Left ventricle myocardium inferior (tissue), 1 donor: ENCODE measurements at regions not wholly inside any gene's neighbourhood (a gene's known extent, or its start where the extent isn't known, plus 50 kb on each side); places are given as distances from the start of the nearest gene placed in this dataset.

Source experiments
- DNase-seq: peaks from one replicate; pipeline ENCODE4 v3.0.0-alpha.2; 2020
- H3K27ac ChIP-seq: fragments of 200-600 bp; replicated peaks from 2 replicates; pipeline ENCODE4 v1.8.0; 2021
- H3K27me3 ChIP-seq: fragments of 200-600 bp; 2 replicates; pipeline ENCODE4 v1.8.0; 2021; ENCODE audit warnings: low read depth
- H3K36me3 ChIP-seq: fragments of 200-600 bp; 2 replicates; pipeline ENCODE4 v1.8.0; 2021
- H3K4me1 ChIP-seq: fragments of 200-600 bp; 2 replicates; pipeline ENCODE4 v1.8.0; 2021
- H3K4me3 ChIP-seq: fragments of 200-600 bp; 2 replicates; pipeline ENCODE4 v1.8.0; 2021; ENCODE audit warnings: mild to moderate bottlenecking, moderate library complexity
- H3K9me3 ChIP-seq: fragments of 200-600 bp; replicated peaks from 2 replicates; pipeline ENCODE4 v1.8.0; 2021
- intact Hi-C: fragments of 100-400 bp; cut with micrococcal nuclease; formaldehyde crosslinking; loops from one replicate; pipeline ENCODE4 v1.11.0; 2022
- TF ChIP-seq, protein P1 (sequence below): fragments of 200-600 bp; IDR thresholded peaks from 2 replicates; pipeline ENCODE4 v1.8.0; 2021; ENCODE audit warnings: antibody characterized with exemption, mild to moderate bottlenecking, borderline replicate concordance
- donor health status: DM: no; HTN: yes; CAD: no; lungs with severe emphysema.

DNA sequence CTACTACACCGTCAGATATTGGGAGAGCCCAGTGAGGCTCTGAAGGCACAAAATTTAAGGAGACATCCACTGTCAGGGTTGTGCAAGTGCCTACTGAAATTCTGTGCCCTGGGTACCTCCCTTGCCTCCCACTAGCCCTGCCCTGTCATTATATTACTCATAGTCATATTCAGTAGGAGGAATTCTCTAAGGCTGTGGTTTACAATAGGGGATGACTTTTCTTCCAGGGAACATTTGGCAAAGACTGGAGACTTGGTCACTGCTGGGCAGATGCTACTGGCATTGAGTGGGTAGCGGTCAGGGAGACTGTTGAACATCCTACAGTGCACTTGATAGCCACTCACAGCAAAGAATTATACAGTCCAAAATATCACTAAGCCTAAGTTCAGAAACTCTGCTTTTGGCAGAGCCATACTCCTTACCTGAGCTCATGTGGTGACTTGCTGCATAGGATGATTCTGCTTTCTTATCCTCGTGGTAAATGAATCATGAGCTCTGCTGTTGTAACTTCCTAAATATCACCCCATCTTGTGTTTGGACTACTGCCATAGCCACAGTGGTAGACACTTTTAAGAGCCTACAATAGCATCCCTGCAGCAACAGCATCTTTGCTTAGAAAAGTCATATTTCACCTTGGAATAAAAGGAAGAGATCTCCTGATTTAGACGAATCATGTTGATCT lies 563.4 kb upstream of the PLXNA2 start:
- DNase-seq, result no peak
- peaks cover 18% of the 10 kb centered on the region for H3K9me3 ChIP-seq
- TF ChIP-seq, protein P1, sequence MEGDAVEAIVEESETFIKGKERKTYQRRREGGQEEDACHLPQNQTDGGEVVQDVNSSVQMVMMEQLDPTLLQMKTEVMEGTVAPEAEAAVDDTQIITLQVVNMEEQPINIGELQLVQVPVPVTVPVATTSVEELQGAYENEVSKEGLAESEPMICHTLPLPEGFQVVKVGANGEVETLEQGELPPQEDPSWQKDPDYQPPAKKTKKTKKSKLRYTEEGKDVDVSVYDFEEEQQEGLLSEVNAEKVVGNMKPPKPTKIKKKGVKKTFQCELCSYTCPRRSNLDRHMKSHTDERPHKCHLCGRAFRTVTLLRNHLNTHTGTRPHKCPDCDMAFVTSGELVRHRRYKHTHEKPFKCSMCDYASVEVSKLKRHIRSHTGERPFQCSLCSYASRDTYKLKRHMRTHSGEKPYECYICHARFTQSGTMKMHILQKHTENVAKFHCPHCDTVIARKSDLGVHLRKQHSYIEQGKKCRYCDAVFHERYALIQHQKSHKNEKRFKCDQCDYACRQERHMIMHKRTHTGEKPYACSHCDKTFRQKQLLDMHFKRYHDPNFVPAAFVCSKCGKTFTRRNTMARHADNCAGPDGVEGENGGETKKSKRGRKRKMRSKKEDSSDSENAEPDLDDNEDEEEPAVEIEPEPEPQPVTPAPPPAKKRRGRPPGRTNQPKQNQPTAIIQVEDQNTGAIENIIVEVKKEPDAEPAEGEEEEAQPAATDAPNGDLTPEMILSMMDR, result no peak
- no peaks in the 10 kb centered on the region for H3K36me3 ChIP-seq
- no peak overlapping the region for H3K27ac ChIP-seq
- no peaks in the 10 kb centered on the region for H3K27me3 ChIP-seq
- no peaks in the 10 kb centered on the region for H3K4me1 ChIP-seq
- intact Hi-C loops, result no loop called here
- H3K4me3 ChIP-seq, result no peak overlapping the region

DNA sequence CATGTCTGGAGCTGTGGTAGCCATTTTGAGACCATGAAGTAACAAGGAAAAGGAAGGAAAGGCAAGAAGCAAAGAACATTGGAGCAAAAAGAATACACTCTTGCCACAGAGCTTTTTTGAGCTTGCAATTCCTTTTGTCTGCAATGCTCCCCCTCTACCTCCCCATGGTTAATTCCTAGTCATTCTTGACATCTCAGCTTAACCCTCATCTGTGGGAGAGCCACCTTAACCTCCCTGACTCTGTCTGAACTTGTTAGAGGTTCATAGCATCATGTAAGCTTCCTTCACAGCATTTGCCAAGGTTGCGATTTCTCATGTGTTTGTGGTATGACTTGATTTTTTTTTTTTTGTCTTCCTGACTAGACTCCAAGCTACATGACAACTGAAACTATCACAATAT lies 564.1 kb upstream of the PLXNA2 start:
- Histone ChIP-seq H3K27me3 (no peaks in the 10 kb centered on the region), H3K36me3 (no peaks in the 10 kb centered on the region), H3K4me1 (no peaks in the 10 kb centered on the region), H3K4me3 (no peak overlapping the region), H3K9me3 (peaks cover 18% of the 10 kb centered on the region), H3K27ac (no peak overlapping the region)
- DNase-seq, result no peak
- intact Hi-C loops, result no loop called here
- TF ChIP-seq, protein P1, result no peak

DNA sequence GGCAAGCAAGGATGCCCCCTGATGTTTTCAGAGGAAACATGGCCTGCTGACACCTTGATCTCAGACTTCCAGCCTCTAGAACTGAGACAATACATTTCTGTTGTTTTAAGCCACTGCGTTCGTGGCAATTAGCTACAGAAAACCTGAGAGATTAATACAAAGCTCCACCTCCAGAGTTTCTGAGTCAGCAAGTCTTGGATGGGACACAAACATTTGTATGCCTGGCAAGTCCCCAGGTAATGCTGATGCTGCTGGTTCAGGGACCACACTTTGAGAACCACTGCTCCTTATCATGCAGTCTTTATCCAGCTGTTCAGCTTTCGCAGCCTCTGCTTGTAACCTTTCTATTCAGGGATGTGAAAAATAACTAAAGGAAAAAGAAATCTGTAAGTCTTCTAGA lies 565.7 kb upstream of the PLXNA2 start:
- H3K4me3 ChIP-seq, result no peak overlapping the region
- intact Hi-C loops, result no loop called here
- H3K4me1 ChIP-seq, result no peaks in the 10 kb centered on the region
- TF ChIP-seq, protein P1, result no peak
- no peaks in the 10 kb centered on the region for H3K27me3 ChIP-seq
- H3K9me3 ChIP-seq, result peaks cover 12% of the 10 kb centered on the region
- no peak overlapping the region for H3K27ac ChIP-seq
- H3K36me3 ChIP-seq, result no peaks in the 10 kb centered on the region
- DNase-seq, result no peak

DNA sequence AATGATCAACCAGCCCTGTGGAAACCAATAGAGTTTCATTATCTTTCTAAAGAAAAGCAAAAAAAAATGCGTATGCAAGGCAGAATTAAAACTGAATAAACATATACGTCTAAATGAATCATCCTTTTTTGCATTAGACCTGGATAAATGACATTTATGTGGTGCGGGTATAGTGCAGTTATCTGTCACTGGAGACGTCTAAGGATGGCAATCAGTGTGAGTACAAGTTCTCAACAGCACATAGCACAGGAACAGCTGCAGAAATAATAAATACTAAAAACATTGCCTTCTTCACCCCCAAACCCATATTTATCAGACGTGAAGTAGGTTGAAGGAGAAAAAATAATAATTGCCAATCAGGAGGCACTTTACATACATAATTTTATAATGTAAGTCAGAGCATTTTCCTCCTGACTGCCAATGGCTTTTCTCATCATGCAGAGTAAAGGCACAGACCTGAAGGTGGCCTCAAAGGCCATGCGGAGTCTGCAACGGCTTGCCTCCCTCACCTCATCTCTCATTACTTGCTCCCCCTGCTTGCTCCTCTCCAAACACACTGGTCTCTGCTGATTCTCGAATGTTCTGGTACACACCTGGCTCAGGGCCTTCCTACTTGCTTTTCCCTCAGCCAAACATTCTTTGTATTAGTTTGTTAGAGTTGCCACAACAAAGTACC lies 574.7 kb upstream of the PLXNA2 start:
- no peaks in the 10 kb centered on the region for H3K4me1 ChIP-seq
- TF ChIP-seq, protein P1, result no peak
- no peak overlapping the region for H3K27ac ChIP-seq
- intact Hi-C loops, result no loop called here
- no peaks in the 10 kb centered on the region for H3K27me3 ChIP-seq
- no peaks in the 10 kb centered on the region for H3K9me3 ChIP-seq
- no peak for DNase-seq
- no peak overlapping the region for H3K4me3 ChIP-seq
- H3K36me3 ChIP-seq, result no peaks in the 10 kb centered on the region

DNA sequence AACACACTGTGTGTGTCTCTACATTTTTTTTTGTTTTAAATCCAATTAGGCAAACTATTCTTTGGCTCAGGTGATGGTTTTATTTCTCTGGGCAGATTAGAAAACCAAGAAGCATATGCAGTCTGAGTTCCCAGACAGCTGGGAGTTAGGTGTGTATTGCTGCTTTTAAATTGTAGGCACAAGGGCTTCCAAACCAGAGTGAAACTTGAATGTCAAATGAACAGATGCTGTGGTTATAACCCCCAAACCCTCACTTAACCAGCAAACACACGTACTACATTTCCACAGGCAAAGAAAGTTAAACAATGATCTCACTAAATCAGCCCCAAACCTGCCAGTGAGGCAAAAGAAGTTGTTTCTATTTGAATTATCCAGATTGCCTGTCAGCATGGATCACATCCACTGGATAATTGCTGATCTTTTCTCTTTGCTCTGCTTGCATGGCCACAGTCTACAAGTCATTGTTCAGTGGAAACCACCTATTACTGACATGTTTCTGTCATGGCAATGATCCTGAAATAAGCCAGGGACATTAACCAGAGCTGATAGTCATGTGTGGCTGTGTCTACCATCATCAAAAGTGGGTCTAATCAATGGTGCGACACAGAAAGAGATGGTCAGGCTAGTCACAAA lies 576.5 kb upstream of the PLXNA2 start:
- intact Hi-C loops, result no loop called here
- H3K27ac ChIP-seq, result no peak overlapping the region
- H3K36me3 ChIP-seq, result no peaks in the 10 kb centered on the region
- TF ChIP-seq, protein P1, result no peak
- H3K4me1 ChIP-seq, result no peaks in the 10 kb centered on the region
- H3K4me3 ChIP-seq, result no peak overlapping the region
- H3K9me3 ChIP-seq, result no peaks in the 10 kb centered on the region
- H3K27me3 ChIP-seq, result no peaks in the 10 kb centered on the region
- no peak for DNase-seq
